HPDE6-E6E7 (cell line): ENCODE measurements at regions not wholly inside any gene's neighbourhood (a gene's known extent, or its start where the extent isn't known, plus 50 kb on each side); places are given as distances from the start of the nearest gene placed in this dataset.
"Not testable (repeated sequence)": the region's sequence is repeated elsewhere in the genome, so short reads cannot be mapped to it uniquely, and the experiment has no call there.

Source experiments
- DNase-seq: peaks from one replicate; pipeline ENCODE4 v3.0.0; 2011; ENCODE audit warnings: missing footprints; ENCODE audit errors: extremely low spot score

DNA sequence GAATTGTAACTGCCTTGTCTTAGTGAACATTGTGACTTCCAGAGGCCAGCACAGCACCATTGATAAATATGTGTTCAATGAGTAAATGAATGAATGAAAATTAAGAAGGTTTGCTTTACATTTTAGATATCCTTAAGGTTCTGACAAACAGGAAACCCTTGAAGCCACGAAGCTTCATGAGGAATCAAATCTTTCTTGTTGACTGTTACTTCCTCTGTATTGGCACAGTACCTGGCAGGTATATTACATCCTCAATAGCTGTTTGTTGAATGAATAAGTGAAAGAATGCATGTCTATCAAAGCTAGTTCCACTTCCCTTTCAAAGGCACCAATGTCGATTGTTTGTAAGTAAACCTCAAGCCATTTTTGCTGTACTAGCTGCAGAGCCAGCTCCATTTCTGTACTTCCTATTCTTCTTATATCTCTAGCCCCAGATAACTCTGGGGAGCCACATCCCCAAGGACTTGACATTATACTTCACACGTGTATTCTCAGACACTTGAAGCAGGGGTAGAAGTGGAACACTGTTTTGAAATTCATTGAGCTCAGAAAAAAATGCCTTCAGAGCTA, 140.3 kb upstream of the RAG2 start:
- no peak for DNase-seq

GRCh38 chr11:36736103-36736502, 138.1 kb upstream of the RAG2 start:
- no peak for DNase-seq

GRCh38 chr11:36733721-36734120, 135.7 kb upstream of the RAG2 start:
- DNase-seq, result not testable (repeated sequence)

DNA sequence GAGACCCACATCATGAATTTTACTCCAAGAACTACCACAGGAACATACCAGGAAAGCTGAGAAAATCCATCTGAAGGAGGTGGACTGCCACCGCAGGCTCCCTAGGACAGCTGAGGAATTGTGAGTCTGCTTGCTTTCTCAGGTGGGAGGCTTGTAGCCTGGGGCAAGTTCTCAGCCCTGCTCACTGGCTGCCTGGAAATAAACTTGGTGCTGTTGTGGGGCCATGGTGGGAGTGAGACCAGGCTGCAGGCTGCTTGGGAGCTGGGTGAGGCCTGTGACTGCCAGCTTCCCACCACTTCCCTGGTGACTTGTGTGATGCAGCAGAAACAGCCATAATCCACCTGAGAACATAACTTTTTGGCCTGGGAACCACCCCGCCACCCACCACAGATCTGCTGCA, 132.7 kb upstream of the RAG2 start:
- DNase-seq, result no peak

DNA sequence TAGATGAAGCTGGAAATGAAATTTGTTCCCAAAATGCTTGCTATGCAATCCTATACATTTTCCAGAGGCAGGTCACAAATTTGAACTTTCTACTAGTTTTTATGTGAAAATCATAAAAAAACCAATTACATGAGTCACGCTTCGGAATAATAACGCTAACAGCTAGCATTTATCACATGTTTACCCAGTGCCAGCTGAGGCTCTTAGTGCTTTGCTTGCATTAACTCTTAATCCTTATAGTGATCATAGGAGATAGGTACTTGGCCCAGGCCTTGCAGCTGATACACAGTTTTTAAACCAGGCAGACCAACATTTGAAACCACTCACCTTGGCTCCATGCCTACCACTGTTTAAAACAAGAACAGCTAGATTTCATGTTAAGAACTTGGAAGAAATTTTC, 131.8 kb upstream of the RAG2 start:
- DNase-seq, result no peak

- DNase-seq, result no peak
Observed at GRCh38 chr11:36726420-36726819, 128.4 kb upstream of the RAG2 start.

DNA sequence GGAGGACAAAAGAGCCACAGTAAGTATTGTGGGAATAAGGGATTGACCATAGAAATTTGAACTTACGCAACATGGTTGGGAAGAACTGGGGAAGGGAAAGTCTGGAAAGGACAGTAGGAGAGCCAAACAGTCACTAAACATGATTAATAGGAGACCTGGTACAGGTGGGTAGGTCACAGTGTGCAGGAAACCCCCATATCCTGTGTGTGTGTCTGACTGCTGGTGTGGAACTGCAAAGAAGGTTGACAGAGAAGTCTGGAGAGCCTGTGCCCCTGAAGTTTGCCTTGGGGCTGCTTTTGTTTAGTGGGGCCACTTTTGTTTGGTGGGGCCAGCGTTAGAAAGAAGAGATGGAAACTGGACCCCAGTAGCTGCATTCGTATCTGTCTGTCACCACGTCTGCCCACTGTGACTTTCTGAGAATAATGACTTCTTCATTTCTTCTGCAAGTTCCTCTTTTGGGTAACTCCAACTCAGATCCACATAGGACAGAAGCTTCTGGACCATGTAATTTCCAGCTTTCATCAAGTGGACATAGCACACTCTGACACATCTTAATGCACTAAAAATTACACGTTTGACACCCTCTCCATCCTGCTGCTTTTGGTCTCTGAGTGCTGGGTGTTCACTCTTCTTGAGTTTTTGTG, 126.8 kb upstream of the RAG2 start:
- no peak for DNase-seq

- no peak for DNase-seq
Observed at GRCh38 chr11:36722421-36722820, 124.4 kb upstream of the RAG2 start.

DNA sequence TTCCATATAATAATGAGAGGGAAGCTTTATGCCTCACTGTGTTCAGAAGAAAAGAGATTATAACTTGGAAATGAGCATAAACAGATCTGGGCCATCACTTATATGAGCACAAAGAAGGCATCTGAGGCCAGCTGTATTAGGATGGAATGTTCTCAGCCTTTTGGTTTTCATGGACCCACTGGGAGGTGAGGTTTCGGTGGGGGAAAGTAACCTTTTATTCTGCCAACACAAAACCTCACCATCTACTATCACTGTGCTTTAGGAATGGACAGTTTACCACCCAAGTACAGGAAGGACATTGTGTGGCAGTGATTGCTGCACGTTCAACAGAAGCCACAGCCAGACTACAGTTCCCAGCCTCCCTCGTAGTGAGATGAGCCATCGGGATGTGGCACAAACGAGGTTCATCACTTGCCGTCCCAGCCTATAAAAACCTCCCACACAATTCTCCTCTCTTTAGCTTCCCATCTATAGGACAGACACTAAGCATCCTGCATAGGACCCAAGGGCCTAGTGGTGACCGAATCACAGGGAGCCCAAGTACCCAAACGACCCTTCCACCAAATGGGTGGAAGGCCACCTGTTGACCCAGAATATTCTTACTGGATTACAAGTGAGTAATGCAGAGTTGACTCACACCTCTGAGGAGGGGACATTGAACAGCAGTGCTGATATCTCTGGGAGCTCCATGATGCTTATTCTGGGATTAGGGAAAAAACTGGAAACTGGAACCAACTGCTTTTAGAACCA, 121.5 kb upstream of the RAG2 start:
- DNase-seq, result no peak

DNA sequence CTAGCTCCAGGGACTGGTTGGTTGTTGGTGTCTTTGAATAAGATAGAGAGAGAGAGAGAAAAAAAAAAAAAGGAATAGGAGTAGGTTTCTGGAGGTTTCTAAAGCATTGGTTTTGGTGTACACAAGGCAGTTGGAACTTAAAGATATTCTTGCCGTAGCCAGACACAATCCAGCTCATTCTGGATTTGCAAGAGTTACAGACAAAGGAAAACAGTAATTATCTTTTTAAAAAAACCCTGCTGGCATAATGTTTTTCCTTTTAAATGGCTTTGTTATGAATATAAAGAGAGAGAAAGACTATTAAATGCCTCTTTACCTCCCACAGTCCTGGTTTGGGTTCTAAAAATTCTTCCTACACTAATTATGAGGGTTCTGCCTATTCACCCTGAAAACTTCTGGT, 120.4 kb upstream of the RAG2 start:
- DNase-seq, result no peak

GRCh38 chr11:36713715-36714114, 115.7 kb upstream of the RAG2 start:
- no peak for DNase-seq

GRCh38 chr11:36711104-36711825, 113.2 kb upstream of the RAG2 start:
- no peak for DNase-seq
